Gastroesophageal sphincter (tissue), 4 donors: ENCODE measurements at regions not wholly inside any gene's neighbourhood (a gene's known extent, or its start where the extent isn't known, plus 50 kb on each side); places are given as distances from the start of the nearest gene placed in this dataset.

Experiments
- ATAC-seq: fragments of 150-250 bp; one replicate; pipeline ENCODE4 v1.9.1; 2016; ENCODE audit warnings: mild to moderate bottlenecking, moderate library complexity
- H3K27ac ChIP-seq, 4 donors: fragments of 200-600 bp; sonication (generic) in 3 of 4; 1 replicate in 3 of 4; 2 replicates in 1 of 4; pipeline ENCODE4 v1.5.1; 2016 to 2019
- H3K27me3 ChIP-seq: fragments of 200-600 bp; sonication (generic); one replicate; pipeline ENCODE4 v1.5.1; 2019
- H3K36me3 ChIP-seq, 2 donors: fragments of 200-600 bp; sonication (generic); one replicate each; pipeline ENCODE4 v1.5.1; 2019; ENCODE audit warnings: control low read depth in 1 of 2
- H3K4me1 ChIP-seq, 3 donors: fragments of 200-600 bp; sonication (generic); 1 replicate in 2 of 3; 2 replicates in 1 of 3; pipeline ENCODE4 v1.5.1; 2016 to 2019; ENCODE audit warnings: control low read depth in 2 of 3
- H3K4me3 ChIP-seq, 2 donors: fragments of 200-600 bp; sonication (generic); one replicate each; pipeline ENCODE4 v1.5.1; 2019; ENCODE audit warnings: mild to moderate bottlenecking in 1 of 2, moderate library complexity in 1 of 2
- H3K9me3 ChIP-seq, 3 donors: fragments of 200-600 bp; sonication (generic); one replicate each; pipeline ENCODE4 v1.5.1; 2017 to 2019; ENCODE audit warnings: control low read depth in 2 of 3
- CTCF ChIP-seq, 4 experiments: fragments of 200-600 bp in 2 of 4; fragments of 450-650 bp in 2 of 4; sonication (generic) in 1 of 4; IDR thresholded peaks; one replicate each; pipeline ENCODE4 v1.5.1; 2017 to 2019; ENCODE audit warnings: antibody characterized with exemption in 4 of 4, mild to moderate bottlenecking in 2 of 4, moderate library complexity in 2 of 4
- EP300 ChIP-seq: sonication (generic); formaldehyde crosslinking; IDR thresholded peaks from one replicate; pipeline ENCODE4 v1.6.1; 2017; ENCODE audit warnings: antibody characterized with exemption, mild to moderate bottlenecking
- POLR2A ChIP-seq, 2 donors: fragments of 450-650 bp; IDR thresholded peaks; one replicate each; pipeline ENCODE4 v1.6.1; 2017; ENCODE audit warnings: antibody characterized with exemption in 2 of 2, mild to moderate bottlenecking in 2 of 2, moderate library complexity in 1 of 2
- POLR2AphosphoS5 ChIP-seq: sonication (generic); formaldehyde crosslinking; IDR thresholded peaks from one replicate; pipeline ENCODE4 v1.6.1; 2017; ENCODE audit warnings: antibody characterized with exemption
- WGBS, 2 donors: methylation state at CpG; one replicate each; pipeline ENCODE4 v1.1.5; 2018; ENCODE audit warnings: low coverage in 1 of 2; 5-methylcytosine and 5-hydroxymethylcytosine counted together

DNA sequence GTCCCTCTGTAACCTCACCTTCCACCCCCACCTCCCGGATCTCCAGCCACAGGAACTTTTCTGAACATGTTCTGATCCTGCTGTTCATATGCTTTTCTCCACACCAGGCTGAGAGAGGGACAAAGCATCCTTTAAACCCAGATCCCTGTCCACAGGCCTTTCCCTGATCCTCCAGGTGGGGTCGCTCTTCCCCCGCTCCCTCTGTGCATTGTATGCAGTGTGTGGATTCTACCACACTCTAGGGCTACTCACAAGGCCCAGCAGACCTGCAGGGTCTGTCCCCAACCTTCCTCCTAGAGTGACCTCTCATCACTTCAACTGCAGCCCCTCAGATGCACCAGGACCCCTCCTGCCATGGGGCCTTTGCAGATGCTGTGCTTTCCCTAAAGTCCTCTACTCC is 1200.6 kb downstream of the UQCRFS1 start:
- ATAC-seq, result no peak
- H3K27ac ChIP-seq, result no peak overlapping the region
- H3K4me3 ChIP-seq, result no peak overlapping the region
- TF ChIP-seq POLR2A (IDR thresholded peaks at IDR 0.05) (no peak), POLR2AphosphoS5 (no peak), EP300 (no peak), CTCF (IDR thresholded peaks at IDR 0.05) (no peak)
- peaks cover 1% of the 10 kb centered on the region for H3K27me3 ChIP-seq
- no peaks in the 10 kb centered on the region for H3K9me3 ChIP-seq
- no peaks in the 10 kb centered on the region for H3K36me3 ChIP-seq
- 78% methylated on average over 3 of the region's 3 CpGs; no CpG with 5 or more reads in 1 of the 2 donors for WGBS, 2 donors
- H3K4me1 ChIP-seq, result no peaks in the 10 kb centered on the region

GRCh38 chr19:28010656-28011055 is 1202.3 kb downstream of the UQCRFS1 start:
- 22 to 72% methylated on average over 6 of the region's 6 CpGs for WGBS, 2 donors

GRCh38 chr19:28009696-28010095 is 1203.3 kb downstream of the UQCRFS1 start:
- no peaks in the 10 kb centered on the region for H3K27me3 ChIP-seq
- H3K9me3 ChIP-seq, result no peaks in the 10 kb centered on the region
- no peaks in the 10 kb centered on the region for H3K36me3 ChIP-seq
- H3K4me3 ChIP-seq, result no peak overlapping the region
- no peak overlapping the region for H3K27ac ChIP-seq
- WGBS, 2 donors, result 29 to 60% methylated on average over 1 of the region's 4 CpGs
- ATAC-seq, result no peak
- TF ChIP-seq POLR2AphosphoS5 (no peak), EP300 (no peak), POLR2A (IDR thresholded peaks at IDR 0.05) (no peak)
- H3K4me1 ChIP-seq, result no peaks in the 10 kb centered on the region

More at GRCh38 chr19:28010656-28011055, 1202.3 kb downstream of the UQCRFS1 start:
- Histone ChIP-seq H3K4me1 (no peaks in the 10 kb centered on the region), H3K27me3 (no peaks in the 10 kb centered on the region), H3K9me3 (no peaks in the 10 kb centered on the region), H3K27ac (no peak overlapping the region), H3K4me3 (no peak overlapping the region), H3K36me3 (no peaks in the 10 kb centered on the region)
- no peak for ATAC-seq
- TF ChIP-seq CTCF (IDR thresholded peaks at IDR 0.05), result no peak
- no peak for TF ChIP-seq POLR2AphosphoS5
- TF ChIP-seq POLR2A (IDR thresholded peaks at IDR 0.05), result no peak
- no peak for TF ChIP-seq EP300

GRCh38 chr19:28008695-28009094 is 1204.3 kb downstream of the UQCRFS1 start:
- H3K27me3 ChIP-seq, result peaks cover under 1% of the 10 kb centered on the region
- no peaks in the 10 kb centered on the region for H3K4me1 ChIP-seq
- TF ChIP-seq EP300, result no peak
- 66 to 83% methylated on average over 2 of the region's 2 CpGs for WGBS, 2 donors
- no peak overlapping the region for H3K4me3 ChIP-seq
- H3K27ac ChIP-seq, result no peak overlapping the region
- ATAC-seq, result no peak
- no peaks in the 10 kb centered on the region for H3K9me3 ChIP-seq
- no peaks in the 10 kb centered on the region for H3K36me3 ChIP-seq

DNA sequence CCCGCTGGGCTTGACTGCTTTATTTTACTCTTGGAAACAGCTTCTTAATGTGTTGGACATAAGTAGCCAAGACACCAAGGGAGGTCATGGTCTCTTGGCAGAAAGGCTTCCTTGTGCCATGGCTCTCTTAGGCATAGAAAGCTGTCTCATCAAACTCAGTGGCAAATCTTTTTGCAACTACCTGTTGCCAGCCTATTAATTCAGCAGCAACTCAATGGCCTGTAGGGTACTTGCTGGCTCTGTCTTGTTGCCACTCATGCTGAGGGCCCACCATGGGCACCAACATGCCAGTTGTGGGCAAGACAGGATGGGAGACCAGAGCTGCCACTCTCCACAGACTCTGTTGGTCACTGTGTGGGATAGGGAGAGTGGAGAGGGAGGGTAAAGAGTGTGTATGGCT is 1209.4 kb downstream of the UQCRFS1 start:
- no peak for ATAC-seq
- no peaks in the 10 kb centered on the region for H3K9me3 ChIP-seq
- TF ChIP-seq POLR2AphosphoS5, result no peak
- TF ChIP-seq CTCF (IDR thresholded peaks at IDR 0.05), result no peak
- TF ChIP-seq POLR2A (IDR thresholded peaks at IDR 0.05), result no peak
- TF ChIP-seq EP300, result no peak
- no peaks in the 10 kb centered on the region for H3K36me3 ChIP-seq
- no CpG with 5 or more reads among the region's 1 CpG for WGBS, 2 donors
- H3K27me3 ChIP-seq, result peaks cover 7% of the 10 kb centered on the region
- H3K4me3 ChIP-seq, result no peak overlapping the region
- no peak overlapping the region for H3K27ac ChIP-seq
- no peaks in the 10 kb centered on the region for H3K4me1 ChIP-seq

DNA sequence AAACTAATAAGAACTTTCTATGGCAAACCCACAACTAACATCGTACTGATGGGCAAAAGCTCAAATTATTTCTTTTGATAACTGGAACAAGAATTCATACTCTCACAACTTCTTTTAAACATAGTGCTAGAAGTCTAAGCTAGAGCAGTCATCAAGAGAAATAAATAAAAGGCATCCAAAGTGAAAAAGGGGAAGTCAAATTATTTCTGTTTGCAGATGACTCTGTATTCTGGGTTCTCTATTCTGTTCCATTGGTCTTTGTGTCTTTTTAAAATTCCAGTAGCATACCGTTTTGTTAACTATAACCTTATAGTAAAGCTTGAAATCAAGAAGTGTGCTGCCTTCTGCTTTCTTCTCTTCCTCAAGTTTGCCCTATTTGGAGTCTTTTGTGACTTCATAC is 1215.9 kb downstream of the UQCRFS1 start:
- no peak overlapping the region for H3K27ac ChIP-seq
- H3K27me3 ChIP-seq, result no peaks in the 10 kb centered on the region
- no peaks in the 10 kb centered on the region for H3K9me3 ChIP-seq
- 64 to 81% methylated on average over 2 of the region's 2 CpGs for WGBS, 2 donors
- no peaks in the 10 kb centered on the region for H3K4me1 ChIP-seq
- no peak for ATAC-seq
- H3K4me3 ChIP-seq, result no peak overlapping the region
- H3K36me3 ChIP-seq, result no peaks in the 10 kb centered on the region
- TF ChIP-seq CTCF (IDR thresholded peaks at IDR 0.05) (no peak), POLR2A (IDR thresholded peaks at IDR 0.05) (no peak), POLR2AphosphoS5 (no peak), EP300 (no peak)
